HG03108 (cell line): ENCODE measurements at regions not wholly inside any gene's neighbourhood (a gene's known extent, or its start where the extent isn't known, plus 50 kb on each side); places are given as distances from the start of the nearest gene placed in this dataset.
"Not testable (repeated sequence)": the region's sequence is repeated elsewhere in the genome, so short reads cannot be mapped to it uniquely, and the experiment has no call there.

Experiments
- ATAC-seq: cut with Tn5 transposase; IDR thresholded peaks from one replicate; pipeline ENCODE4 v1.9.1; 2021; ENCODE audit warnings: moderate library complexity; ENCODE audit not compliant: unreplicated experiment

GRCh38 chr3:72171946-72172345 is 387.0 kb upstream of the PROK2 start:
- ATAC-seq = no peak

- no peak for ATAC-seq
Measured at GRCh38 chr3:72171463-72171881, 386.5 kb upstream of the PROK2 start.

GRCh38 chr3:72169561-72170472 is 384.9 kb upstream of the PROK2 start:
- ATAC-seq = no peak

- no peak for ATAC-seq
Measured at GRCh38 chr3:72169120-72169519, 384.2 kb upstream of the PROK2 start.

GRCh38 chr3:72165808-72166207 is 380.9 kb upstream of the PROK2 start:
- no peak for ATAC-seq

- no peak for ATAC-seq
Measured at GRCh38 chr3:72165317-72165716, 380.4 kb upstream of the PROK2 start.

- no peak for ATAC-seq
Measured at GRCh38 chr3:72164635-72164978, 379.7 kb upstream of the PROK2 start.

GRCh38 chr3:72163809-72164634 is 379.1 kb upstream of the PROK2 start:
- ATAC-seq = peak; percentile 88

GRCh38 chr3:72162649-72163184 is 377.8 kb upstream of the PROK2 start:
- ATAC-seq = no peak

- ATAC-seq = no peak
Measured at GRCh38 chr3:72161881-72162595, 377.1 kb upstream of the PROK2 start.

- ATAC-seq = not testable (repeated sequence)
Measured at GRCh38 chr3:72161285-72161684, 376.3 kb upstream of the PROK2 start.

- no peak for ATAC-seq
Measured at GRCh38 chr3:72160351-72160750, 375.4 kb upstream of the PROK2 start.

GRCh38 chr3:72159487-72159886 is 374.5 kb upstream of the PROK2 start:
- no peak for ATAC-seq

- no peak for ATAC-seq
Measured at GRCh38 chr3:72158639-72159326, 373.8 kb upstream of the PROK2 start.

- ATAC-seq = peak; percentile 72
Measured at GRCh38 chr3:72157748-72158638, 373.0 kb upstream of the PROK2 start.

- ATAC-seq = no peak
Measured at GRCh38 chr3:72155391-72156064, 370.6 kb upstream of the PROK2 start.

GRCh38 chr3:72154391-72155335 is 369.7 kb upstream of the PROK2 start:
- ATAC-seq = no peak
